OCI-LY7 (cell line): ENCODE measurements at regions not wholly inside any gene's neighbourhood (a gene's known extent, or its start where the extent isn't known, plus 50 kb on each side); places are given as distances from the start of the nearest gene placed in this dataset.

Experiments used
- BruUV-seq: library from RNA; stranded (reverse); fragments of 400-500 nt; replicated peaks from 2 replicates; lab custom pipeline; 2021; lab: Mats Ljungman, UMichigan
- CTCF ChIA-PET: fragments of 300-600 bp; sonication (Branson Sonifier 250); formaldehyde crosslinking; loops from one replicate; lab custom pipeline; 2022; ENCODE audit warnings: antibody characterized with exemption; ENCODE audit not compliant: unreplicated experiment; lab: Charles Lee
- POLR2A ChIA-PET: fragments of 300-600 bp; sonication (Branson Sonifier 250); formaldehyde crosslinking; loops from one replicate; lab custom pipeline; 2022; ENCODE audit warnings: antibody characterized with exemption; lab: Charles Lee
- DNase-seq: peaks from one replicate; pipeline ENCODE4 v3.0.0-alpha.2; 2015; ENCODE audit warnings: low spot score
- H2AFZ ChIP-seq: fragments of 200-600 bp; sonication (generic), shearing (Covaris generic); 2 replicates; pipeline ENCODE4 v1.6.1; 2014; ENCODE audit warnings: mild to moderate bottlenecking, antibody characterized with exemption, low read length, moderate library complexity
- H3K27ac ChIP-seq: fragments of 200-600 bp; sonication (generic); 2 replicates; pipeline ENCODE4 v1.5.1; 2014; ENCODE audit warnings: mixed run types, low read depth, mild to moderate bottlenecking, moderate library complexity, low read length, inconsistent platforms; ENCODE audit not compliant: poor library complexity, severe bottlenecking
- H3K36me3 ChIP-seq: fragments of 200-600 bp; sonication (generic); 2 replicates; pipeline ENCODE4 v1.6.1; 2014; ENCODE audit warnings: mild to moderate bottlenecking, antibody characterized with exemption, low read length, moderate library complexity, mixed read lengths; ENCODE audit not compliant: insufficient read depth
- H3K4me1 ChIP-seq: fragments of 200-600 bp; sonication (generic); 2 replicates; pipeline ENCODE4 v1.5.1; 2014; ENCODE audit warnings: mild to moderate bottlenecking, low read length; ENCODE audit not compliant: insufficient read depth, poor library complexity, severe bottlenecking
- H3K4me2 ChIP-seq: fragments of 200-600 bp; sonication (generic); 2 replicates; pipeline ENCODE4 v1.6.1; 2014; ENCODE audit warnings: mild to moderate bottlenecking, low read length
- H3K4me3 ChIP-seq: fragments of 200-600 bp; sonication (generic); 2 replicates; pipeline ENCODE4 v1.5.1; 2014; ENCODE audit warnings: mild to moderate bottlenecking, low read depth, low read length; ENCODE audit not compliant: poor library complexity, severe bottlenecking
- H3K79me2 ChIP-seq: fragments of 200-600 bp; sonication (generic); 2 replicates; pipeline ENCODE4 v1.6.1; 2016; ENCODE audit warnings: low read depth, mild to moderate bottlenecking, low read length, moderate library complexity, mixed read lengths; ENCODE audit not compliant: insufficient read depth
- H3K9me2 ChIP-seq: fragments of 200-600 bp; sonication (generic); 2 replicates; pipeline ENCODE4 v1.6.1; 2016; ENCODE audit warnings: mild to moderate bottlenecking, low read length, mixed read lengths; ENCODE audit not compliant: insufficient read depth
- H3K9me3 ChIP-seq: fragments of 200-600 bp; sonication (generic); 2 replicates; pipeline ENCODE4 v1.6.1; 2014; ENCODE audit warnings: mild to moderate bottlenecking, mixed run types, low read length, mixed read lengths
- H4K20me1 ChIP-seq: fragments of 200-600 bp; sonication (generic); 2 replicates; pipeline ENCODE4 v1.6.1; 2014; ENCODE audit warnings: mild to moderate bottlenecking, antibody characterized with exemption, low read length, moderate library complexity, mixed read lengths; ENCODE audit not compliant: insufficient read depth
- EZH2phosphoT487 ChIP-seq: fragments of 200-600 bp; sonication (generic); IDR thresholded peaks from 2 replicates; pipeline ENCODE4 v1.6.1; 2018; ENCODE audit warnings: low read depth, borderline replicate concordance, mild to moderate bottlenecking, mixed run types, antibody characterized with exemption, low read length, moderate library complexity, mixed read lengths
- intact Hi-C: fragments of 100-400 bp; cut with micrococcal nuclease; formaldehyde crosslinking; loops from one replicate; pipeline ENCODE4 v1.10.0; 2022; ENCODE audit not compliant: unreplicated experiment
- TF ChIP-seq, protein P1 (sequence below): fragments of 200-600 bp; sonication (generic); conservative IDR thresholded peaks from 2 replicates; pipeline ENCODE4 v1.5.1; 2014; ENCODE audit warnings: mild to moderate bottlenecking, antibody characterized with exemption, low read length, moderate library complexity, mixed read lengths

DNA sequence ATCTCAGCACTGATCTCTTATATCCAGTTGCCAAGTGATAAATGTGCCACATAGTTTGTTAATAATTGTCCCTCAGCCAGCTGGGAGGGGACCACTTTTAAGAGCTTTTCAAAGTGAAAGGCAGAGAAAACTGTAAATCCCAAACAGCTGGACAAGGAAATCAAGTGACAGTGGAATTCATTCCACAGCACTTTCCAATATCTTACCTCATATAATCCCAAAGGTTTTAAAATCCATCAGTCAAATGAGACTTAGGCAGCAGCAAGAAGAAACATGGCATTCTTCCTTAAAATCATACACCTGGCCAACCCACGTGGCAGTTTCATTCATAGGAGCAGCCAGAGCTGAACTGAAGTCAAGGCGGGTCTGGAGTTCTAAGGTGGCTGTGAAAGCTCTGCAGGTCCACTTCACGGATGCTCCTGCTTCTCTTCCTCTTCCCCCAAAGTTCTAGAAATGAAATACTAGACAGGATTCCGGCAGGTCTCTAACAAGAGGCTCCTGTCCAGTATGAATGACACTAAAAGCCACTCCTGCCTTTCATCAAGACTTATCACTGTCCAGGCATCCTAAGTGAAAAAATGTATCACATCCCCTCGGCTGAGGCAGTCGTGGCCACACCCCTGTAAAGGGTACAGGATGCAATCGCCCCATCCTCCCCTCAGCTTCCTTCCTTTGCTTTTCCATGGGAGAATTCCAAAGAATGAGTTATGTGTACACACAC is 190.4 kb upstream of the STK17B start:
- no peaks in the 10 kb centered on the region for H3K79me2 ChIP-seq
- H3K9me3 ChIP-seq, result no peaks in the 10 kb centered on the region
- TF ChIP-seq, protein P1, sequence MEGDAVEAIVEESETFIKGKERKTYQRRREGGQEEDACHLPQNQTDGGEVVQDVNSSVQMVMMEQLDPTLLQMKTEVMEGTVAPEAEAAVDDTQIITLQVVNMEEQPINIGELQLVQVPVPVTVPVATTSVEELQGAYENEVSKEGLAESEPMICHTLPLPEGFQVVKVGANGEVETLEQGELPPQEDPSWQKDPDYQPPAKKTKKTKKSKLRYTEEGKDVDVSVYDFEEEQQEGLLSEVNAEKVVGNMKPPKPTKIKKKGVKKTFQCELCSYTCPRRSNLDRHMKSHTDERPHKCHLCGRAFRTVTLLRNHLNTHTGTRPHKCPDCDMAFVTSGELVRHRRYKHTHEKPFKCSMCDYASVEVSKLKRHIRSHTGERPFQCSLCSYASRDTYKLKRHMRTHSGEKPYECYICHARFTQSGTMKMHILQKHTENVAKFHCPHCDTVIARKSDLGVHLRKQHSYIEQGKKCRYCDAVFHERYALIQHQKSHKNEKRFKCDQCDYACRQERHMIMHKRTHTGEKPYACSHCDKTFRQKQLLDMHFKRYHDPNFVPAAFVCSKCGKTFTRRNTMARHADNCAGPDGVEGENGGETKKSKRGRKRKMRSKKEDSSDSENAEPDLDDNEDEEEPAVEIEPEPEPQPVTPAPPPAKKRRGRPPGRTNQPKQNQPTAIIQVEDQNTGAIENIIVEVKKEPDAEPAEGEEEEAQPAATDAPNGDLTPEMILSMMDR, result no peak
- no peak for TF ChIP-seq EZH2phosphoT487
- CTCF ChIA-PET, result interaction anchor here (0.6 kb wide), 2 partner anchors 124 to 383 kb away, joined by 6 to 7 read pairs; no protein-coding TSS in a partner anchor
- DNase-seq, result no peak
- H2AFZ ChIP-seq, result no peak overlapping the region
- no peaks in the 10 kb centered on the region for H4K20me1 ChIP-seq
- no peak overlapping the region for H3K27ac ChIP-seq
- BruUV-seq, result no TSS peak
- H3K9me2 ChIP-seq, result no peaks in the 10 kb centered on the region
- intact Hi-C loops, result no loop called here
- no peaks in the 10 kb centered on the region for H3K4me1 ChIP-seq
- H3K36me3 ChIP-seq, result no peaks in the 10 kb centered on the region
- POLR2A ChIA-PET, result interaction anchor here (1.1 to 1.9 kb wide), 2 partner anchors 10 to 362 kb away, joined by 3 to 5 read pairs; no protein-coding TSS in a partner anchor
- no peak overlapping the region for H3K4me3 ChIP-seq
- no peak overlapping the region for H3K4me2 ChIP-seq

DNA sequence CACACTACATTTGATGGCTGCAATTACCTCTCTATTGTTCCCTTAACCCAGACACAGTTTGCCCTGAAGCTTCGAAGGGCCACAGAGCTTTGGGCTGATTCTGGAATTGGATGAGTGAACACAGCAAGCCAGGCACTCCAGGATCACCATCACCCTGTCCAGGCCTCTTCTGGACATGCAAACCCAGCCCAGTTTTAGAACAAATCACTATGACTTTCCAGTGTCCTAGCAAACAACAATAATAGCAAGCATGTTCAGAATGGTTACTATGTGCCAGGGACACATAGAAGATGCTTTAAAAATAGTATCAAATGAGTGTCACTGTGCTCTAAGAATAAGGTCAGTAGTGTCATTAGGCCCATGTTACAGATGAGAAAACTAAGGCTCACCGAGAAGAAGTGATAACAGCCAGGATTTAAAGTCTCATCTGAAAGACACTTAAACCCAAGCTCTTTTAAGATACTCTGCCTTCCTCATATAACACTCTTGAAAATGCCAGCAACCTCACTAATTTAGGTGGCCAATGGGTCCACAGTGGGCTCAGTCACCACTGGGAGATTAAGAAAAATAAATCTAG is 191.7 kb upstream of the STK17B start:
- BruUV-seq, result no TSS peak
- POLR2A ChIA-PET, result interaction anchor here (0.6 to 1.9 kb wide), 4 partner anchors 8 to 378 kb away, joined by 3 to 5 read pairs (median 3); no protein-coding TSS in a partner anchor

More for the DNA sequence above, 191.7 kb upstream of the STK17B start:
- H4K20me1 ChIP-seq, result no peaks in the 10 kb centered on the region
- H3K9me3 ChIP-seq, result no peaks in the 10 kb centered on the region
- H3K9me2 ChIP-seq, result no peaks in the 10 kb centered on the region
- H3K4me3 ChIP-seq, result no peak overlapping the region
- CTCF ChIA-PET, result no interaction called here
- no peak for DNase-seq
- intact Hi-C loops, result no loop called here
- H3K36me3 ChIP-seq, result no peaks in the 10 kb centered on the region
- TF ChIP-seq, protein P1, result no peak
- no peak for TF ChIP-seq EZH2phosphoT487
- no peaks in the 10 kb centered on the region for H3K4me1 ChIP-seq
- no peak overlapping the region for H2AFZ ChIP-seq
- H3K4me2 ChIP-seq, result no peak overlapping the region
- no peak overlapping the region for H3K27ac ChIP-seq
- H3K79me2 ChIP-seq, result no peaks in the 10 kb centered on the region
